HEK293 (cell line): ENCODE measurements at regions not wholly inside any gene's neighbourhood (a gene's known extent, or its start where the extent isn't known, plus 50 kb on each side); places are given as distances from the start of the nearest gene placed in this dataset.

Experiments
- HOXD13 ChIP-seq: sonication (generic); formaldehyde crosslinking; IDR thresholded peaks from 2 replicates; pipeline ENCODE4 v1.8.0; 2022; ENCODE audit warnings: missing genetic modification reagents, borderline replicate concordance
- MZF1 ChIP-seq: fragments of 450-650 bp; formaldehyde crosslinking; IDR thresholded peaks from 2 replicates; pipeline ENCODE4 v1.5.1; 2017; ENCODE audit warnings: missing biosample characterization, missing genetic modification characterization, borderline replicate concordance
- SCRT2 ChIP-seq: fragments of 450-650 bp; formaldehyde crosslinking; IDR thresholded peaks from 2 replicates; pipeline ENCODE4 v1.5.1; 2016; ENCODE audit warnings: missing biosample characterization, missing genetic modification characterization
- WT1 ChIP-seq: fragments of 450-650 bp; formaldehyde crosslinking; IDR thresholded peaks from 2 replicates; pipeline ENCODE4 v1.5.1; 2016; ENCODE audit warnings: missing biosample characterization, missing genetic modification characterization
- ZBTB7A ChIP-seq: fragments of 450-650 bp; formaldehyde crosslinking; IDR thresholded peaks from 2 replicates; pipeline ENCODE4 v1.5.1; 2016; ENCODE audit warnings: low read depth, missing biosample characterization, missing genetic modification characterization
- ZFHX2 ChIP-seq: fragments of 450-650 bp; formaldehyde crosslinking; conservative IDR thresholded peaks from 2 replicates; pipeline ENCODE4 v1.5.1; 2016; ENCODE audit warnings: missing biosample characterization, missing genetic modification characterization
- ZNF10 ChIP-seq: fragments of 450-650 bp; formaldehyde crosslinking; IDR thresholded peaks from 2 replicates; pipeline ENCODE4 v1.5.1; 2017; ENCODE audit warnings: missing biosample characterization, missing genetic modification characterization
- ZNF133 ChIP-seq: fragments of 450-650 bp; formaldehyde crosslinking; IDR thresholded peaks from 2 replicates; pipeline ENCODE4 v1.5.1; 2016; ENCODE audit warnings: missing biosample characterization, missing genetic modification characterization
- ZNF174 ChIP-seq: fragments of 450-650 bp; formaldehyde crosslinking; IDR thresholded peaks from 2 replicates; pipeline ENCODE4 v1.5.0; 2017; ENCODE audit warnings: missing biosample characterization, mild to moderate bottlenecking, missing genetic modification characterization
- ZNF184 ChIP-seq: fragments of 450-650 bp; IDR thresholded peaks from 2 replicates; pipeline ENCODE4 v1.5.1; 2018; ENCODE audit warnings: missing biosample characterization, mild to moderate bottlenecking, missing genetic modification characterization
- ZNF221 ChIP-seq: fragments of 450-650 bp; formaldehyde crosslinking; IDR thresholded peaks from 2 replicates; pipeline ENCODE4 v1.5.1; 2017; ENCODE audit warnings: missing biosample characterization, missing genetic modification characterization, borderline replicate concordance
- ZNF239 ChIP-seq: fragments of 450-650 bp; formaldehyde crosslinking; IDR thresholded peaks from 2 replicates; pipeline ENCODE4 v1.5.1; 2016; ENCODE audit warnings: missing biosample characterization, missing genetic modification characterization
- ZNF266 ChIP-seq: fragments of 450-650 bp; formaldehyde crosslinking; IDR thresholded peaks from 2 replicates; pipeline ENCODE4 v1.5.1; 2016; ENCODE audit warnings: missing biosample characterization, missing genetic modification characterization, low read depth
- ZNF274 ChIP-seq, 2 experiments: fragments of 200-500 bp in 1 of 2; fragments of 450-650 bp in 1 of 2; sonication (Bioruptor generic) in 1 of 2; formaldehyde crosslinking in 1 of 2; IDR thresholded peaks; 2 replicates each; pipeline versions ENCODE4 v1.5.1 to v1.6.1; 2014 to 2016; ENCODE audit warnings: borderline replicate concordance in 1 of 2, inconsistent platforms in 1 of 2, low read length in 1 of 2, missing biosample characterization in 1 of 2, missing genetic modification characterization in 1 of 2
- ZNF335 ChIP-seq: fragments of 450-650 bp; formaldehyde crosslinking; conservative IDR thresholded peaks from 2 replicates; pipeline ENCODE4 v1.5.1; 2016; ENCODE audit warnings: missing biosample characterization, missing genetic modification characterization
- ZNF366 ChIP-seq: fragments of 450-650 bp; formaldehyde crosslinking; conservative IDR thresholded peaks from 2 replicates; pipeline ENCODE4 v1.5.1; 2016; ENCODE audit warnings: missing biosample characterization, missing genetic modification characterization
- ZNF473 ChIP-seq: fragments of 450-650 bp; formaldehyde crosslinking; IDR thresholded peaks from 2 replicates; pipeline ENCODE4 v1.5.1; 2017; ENCODE audit warnings: missing biosample characterization, missing genetic modification characterization
- ZNF544 ChIP-seq: fragments of 450-650 bp; formaldehyde crosslinking; IDR thresholded peaks from 2 replicates; pipeline ENCODE4 v1.5.0; 2017; ENCODE audit warnings: missing biosample characterization, missing genetic modification characterization
- ZNF558 ChIP-seq: fragments of 450-650 bp; formaldehyde crosslinking; IDR thresholded peaks from 2 replicates; pipeline ENCODE4 v1.5.1; 2016; ENCODE audit warnings: missing biosample characterization, missing genetic modification characterization
- ZNF768 ChIP-seq: fragments of 450-650 bp; formaldehyde crosslinking; IDR thresholded peaks from 2 replicates; pipeline ENCODE4 v1.5.1; 2018; ENCODE audit warnings: missing biosample characterization, mild to moderate bottlenecking, missing genetic modification characterization
- ZNF785 ChIP-seq: fragments of 450-650 bp; formaldehyde crosslinking; IDR thresholded peaks from 2 replicates; pipeline ENCODE4 v1.5.1; 2016; ENCODE audit warnings: missing biosample characterization, missing genetic modification characterization
- ZNF837 ChIP-seq: fragments of 450-650 bp; formaldehyde crosslinking; IDR thresholded peaks from 2 replicates; pipeline ENCODE4 v1.5.1; 2016; ENCODE audit warnings: missing biosample characterization, missing genetic modification characterization
- TF ChIP-seq, protein P1 (sequence below): IDR thresholded peaks from 2 replicates; pipeline ENCODE4 v1.6.1; 2011; ENCODE audit warnings: mild to moderate bottlenecking, low read depth, low read length, borderline replicate concordance
- TF ChIP-seq, protein P2 (sequence below): fragments of 450-650 bp; formaldehyde crosslinking; IDR thresholded peaks from 2 replicates; pipeline ENCODE4 v1.5.1; 2016; ENCODE audit warnings: missing biosample characterization, missing genetic modification characterization, borderline replicate concordance
- TF ChIP-seq, protein P3 (sequence below): sonication (generic); formaldehyde crosslinking; IDR thresholded peaks from 2 replicates; pipeline ENCODE4 v1.8.1; 2022; ENCODE audit warnings: mild to moderate bottlenecking, moderate library complexity, missing genetic modification reagents
- TF ChIP-seq, protein P4 (sequence below): fragments of 450-650 bp; formaldehyde crosslinking; IDR thresholded peaks from 2 replicates; pipeline ENCODE4; 2016; ENCODE audit warnings: missing biosample characterization, missing genetic modification characterization
- TF ChIP-seq, protein P5 (sequence below): fragments of 450-650 bp; formaldehyde crosslinking; IDR thresholded peaks from 2 replicates; pipeline ENCODE4 v1.5.1; 2016; ENCODE audit warnings: missing biosample characterization, missing genetic modification characterization
- TF ChIP-seq, protein P6 (sequence below): fragments of 450-650 bp; formaldehyde crosslinking; IDR thresholded peaks from 2 replicates; pipeline ENCODE4 v1.5.1; 2017; ENCODE audit warnings: missing biosample characterization, missing genetic modification characterization
- TF ChIP-seq, protein P7 (sequence below): fragments of 450-650 bp; formaldehyde crosslinking; IDR thresholded peaks from 2 replicates; pipeline ENCODE4 v1.5.1; 2016; ENCODE audit warnings: missing biosample characterization, missing genetic modification characterization

DNA sequence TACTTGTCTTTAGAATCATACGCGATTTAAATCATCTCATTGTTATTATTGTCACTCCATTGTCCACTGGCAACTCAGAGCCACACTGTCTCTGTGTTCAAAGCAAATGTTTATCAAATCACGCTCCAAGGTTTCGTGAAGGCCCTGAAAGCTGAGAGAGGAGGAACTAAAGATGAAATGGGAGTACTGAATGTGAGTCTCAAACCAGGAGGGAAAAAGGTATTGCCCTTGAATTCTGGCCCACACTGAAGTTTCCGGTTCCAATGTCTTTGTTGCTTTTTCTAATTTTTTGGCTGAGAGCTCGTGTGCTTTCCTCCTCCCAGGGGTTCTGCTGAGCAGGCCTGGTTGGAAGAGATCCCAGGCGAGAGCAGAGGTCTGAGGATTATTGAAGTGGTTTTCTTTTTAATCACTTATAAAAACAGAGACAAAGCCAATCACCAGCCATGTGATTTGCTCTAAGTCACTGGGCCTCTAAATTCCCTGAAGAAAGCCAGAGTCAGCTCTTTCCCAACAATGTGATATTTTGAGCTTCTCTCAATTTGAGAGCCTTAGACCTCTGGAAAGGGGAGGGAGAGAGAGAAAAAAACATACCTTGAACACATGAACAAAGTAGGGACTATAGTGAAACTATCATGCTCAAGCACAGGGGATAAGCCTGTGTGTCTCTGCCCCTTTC lies 420.8 kb upstream of the GRAMD2B start (continued):
- TF ChIP-seq ZNF768 (tag by site-specific recombination) (no peak), ZNF785 (tag by site-specific recombination) (no peak), ZNF473 (tag by site-specific recombination) (no peak), ZNF366 (tag by site-specific recombination) (peak; percentile 80), ZNF239 (tag by site-specific recombination) (no peak), ZNF174 (tag by site-specific recombination) (no peak), ZBTB7A (tag by site-specific recombination) (no peak), ZNF544 (no peak), SCRT2 (no peak), ZNF274 (IDR thresholded peaks at IDR 0.05; ENCODE audit: low read length) (no peak), ZNF274 (tag by site-specific recombination; IDR thresholded peaks at IDR 0.05; ENCODE audit: borderline replicate concordance) (no peak), ZNF221 (tag by site-specific recombination) (no peak), ZNF558 (tag by site-specific recombination) (no peak), ZNF335 (tag by site-specific recombination) (peak; percentile 56; the same call in 1 of the 2 replicates), ZNF266 (tag by site-specific recombination) (no peak), ZNF184 (tag by site-specific recombination) (no peak), ZNF10 (tag by site-specific recombination) (no peak), ZFHX2 (tag by site-specific recombination) (no peak), ZNF837 (tag by site-specific recombination) (no peak), WT1 (tag by site-specific recombination) (peak; percentile 90), HOXD13 (CRISPR knock-in tag) (no peak), MZF1 (tag by site-specific recombination) (peak; percentile 96; the same call in 1 of the 2 replicates), ZNF133 (no peak)
- TF ChIP-seq, protein P1, sequence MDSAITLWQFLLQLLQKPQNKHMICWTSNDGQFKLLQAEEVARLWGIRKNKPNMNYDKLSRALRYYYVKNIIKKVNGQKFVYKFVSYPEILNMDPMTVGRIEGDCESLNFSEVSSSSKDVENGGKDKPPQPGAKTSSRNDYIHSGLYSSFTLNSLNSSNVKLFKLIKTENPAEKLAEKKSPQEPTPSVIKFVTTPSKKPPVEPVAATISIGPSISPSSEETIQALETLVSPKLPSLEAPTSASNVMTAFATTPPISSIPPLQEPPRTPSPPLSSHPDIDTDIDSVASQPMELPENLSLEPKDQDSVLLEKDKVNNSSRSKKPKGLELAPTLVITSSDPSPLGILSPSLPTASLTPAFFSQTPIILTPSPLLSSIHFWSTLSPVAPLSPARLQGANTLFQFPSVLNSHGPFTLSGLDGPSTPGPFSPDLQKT: no peak
- TF ChIP-seq, protein P2, sequence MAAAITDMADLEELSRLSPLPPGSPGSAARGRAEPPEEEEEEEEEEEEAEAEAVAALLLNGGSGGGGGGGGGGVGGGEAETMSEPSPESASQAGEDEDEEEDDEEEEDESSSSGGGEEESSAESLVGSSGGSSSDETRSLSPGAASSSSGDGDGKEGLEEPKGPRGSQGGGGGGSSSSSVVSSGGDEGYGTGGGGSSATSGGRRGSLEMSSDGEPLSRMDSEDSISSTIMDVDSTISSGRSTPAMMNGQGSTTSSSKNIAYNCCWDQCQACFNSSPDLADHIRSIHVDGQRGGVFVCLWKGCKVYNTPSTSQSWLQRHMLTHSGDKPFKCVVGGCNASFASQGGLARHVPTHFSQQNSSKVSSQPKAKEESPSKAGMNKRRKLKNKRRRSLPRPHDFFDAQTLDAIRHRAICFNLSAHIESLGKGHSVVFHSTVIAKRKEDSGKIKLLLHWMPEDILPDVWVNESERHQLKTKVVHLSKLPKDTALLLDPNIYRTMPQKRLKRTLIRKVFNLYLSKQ (tag by site-specific recombination): no peak
- TF ChIP-seq, protein P3, sequence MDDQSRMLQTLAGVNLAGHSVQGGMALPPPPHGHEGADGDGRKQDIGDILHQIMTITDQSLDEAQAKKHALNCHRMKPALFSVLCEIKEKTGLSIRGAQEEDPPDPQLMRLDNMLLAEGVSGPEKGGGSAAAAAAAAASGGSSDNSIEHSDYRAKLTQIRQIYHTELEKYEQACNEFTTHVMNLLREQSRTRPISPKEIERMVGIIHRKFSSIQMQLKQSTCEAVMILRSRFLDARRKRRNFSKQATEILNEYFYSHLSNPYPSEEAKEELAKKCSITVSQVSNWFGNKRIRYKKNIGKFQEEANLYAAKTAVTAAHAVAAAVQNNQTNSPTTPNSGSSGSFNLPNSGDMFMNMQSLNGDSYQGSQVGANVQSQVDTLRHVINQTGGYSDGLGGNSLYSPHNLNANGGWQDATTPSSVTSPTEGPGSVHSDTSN (CRISPR knock-in tag): no peak
- TF ChIP-seq, protein P4, sequence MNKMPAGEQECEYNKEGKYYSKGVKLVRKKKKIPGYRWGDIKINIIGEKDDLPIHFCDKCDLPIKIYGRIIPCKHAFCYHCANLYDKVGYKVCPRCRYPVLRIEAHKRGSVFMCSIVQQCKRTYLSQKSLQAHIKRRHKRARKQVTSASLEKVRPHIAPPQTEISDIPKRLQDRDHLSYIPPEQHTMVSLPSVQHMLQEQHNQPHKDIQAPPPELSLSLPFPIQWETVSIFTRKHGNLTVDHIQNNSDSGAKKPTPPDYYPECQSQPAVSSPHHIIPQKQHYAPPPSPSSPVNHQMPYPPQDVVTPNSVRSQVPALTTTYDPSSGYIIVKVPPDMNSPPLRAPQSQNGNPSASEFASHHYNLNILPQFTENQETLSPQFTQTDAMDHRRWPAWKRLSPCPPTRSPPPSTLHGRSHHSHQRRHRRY (tag by site-specific recombination): no peak
- TF ChIP-seq, protein P5, sequence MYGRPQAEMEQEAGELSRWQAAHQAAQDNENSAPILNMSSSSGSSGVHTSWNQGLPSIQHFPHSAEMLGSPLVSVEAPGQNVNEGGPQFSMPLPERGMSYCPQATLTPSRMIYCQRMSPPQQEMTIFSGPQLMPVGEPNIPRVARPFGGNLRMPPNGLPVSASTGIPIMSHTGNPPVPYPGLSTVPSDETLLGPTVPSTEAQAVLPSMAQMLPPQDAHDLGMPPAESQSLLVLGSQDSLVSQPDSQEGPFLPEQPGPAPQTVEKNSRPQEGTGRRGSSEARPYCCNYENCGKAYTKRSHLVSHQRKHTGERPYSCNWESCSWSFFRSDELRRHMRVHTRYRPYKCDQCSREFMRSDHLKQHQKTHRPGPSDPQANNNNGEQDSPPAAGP: no peak
- TF ChIP-seq, protein P6, sequence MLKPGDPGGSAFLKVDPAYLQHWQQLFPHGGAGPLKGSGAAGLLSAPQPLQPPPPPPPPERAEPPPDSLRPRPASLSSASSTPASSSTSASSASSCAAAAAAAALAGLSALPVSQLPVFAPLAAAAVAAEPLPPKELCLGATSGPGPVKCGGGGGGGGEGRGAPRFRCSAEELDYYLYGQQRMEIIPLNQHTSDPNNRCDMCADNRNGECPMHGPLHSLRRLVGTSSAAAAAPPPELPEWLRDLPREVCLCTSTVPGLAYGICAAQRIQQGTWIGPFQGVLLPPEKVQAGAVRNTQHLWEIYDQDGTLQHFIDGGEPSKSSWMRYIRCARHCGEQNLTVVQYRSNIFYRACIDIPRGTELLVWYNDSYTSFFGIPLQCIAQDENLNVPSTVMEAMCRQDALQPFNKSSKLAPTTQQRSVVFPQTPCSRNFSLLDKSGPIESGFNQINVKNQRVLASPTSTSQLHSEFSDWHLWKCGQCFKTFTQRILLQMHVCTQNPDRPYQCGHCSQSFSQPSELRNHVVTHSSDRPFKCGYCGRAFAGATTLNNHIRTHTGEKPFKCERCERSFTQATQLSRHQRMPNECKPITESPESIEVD (tag by site-specific recombination): peak; percentile 97
- TF ChIP-seq, protein P7, sequence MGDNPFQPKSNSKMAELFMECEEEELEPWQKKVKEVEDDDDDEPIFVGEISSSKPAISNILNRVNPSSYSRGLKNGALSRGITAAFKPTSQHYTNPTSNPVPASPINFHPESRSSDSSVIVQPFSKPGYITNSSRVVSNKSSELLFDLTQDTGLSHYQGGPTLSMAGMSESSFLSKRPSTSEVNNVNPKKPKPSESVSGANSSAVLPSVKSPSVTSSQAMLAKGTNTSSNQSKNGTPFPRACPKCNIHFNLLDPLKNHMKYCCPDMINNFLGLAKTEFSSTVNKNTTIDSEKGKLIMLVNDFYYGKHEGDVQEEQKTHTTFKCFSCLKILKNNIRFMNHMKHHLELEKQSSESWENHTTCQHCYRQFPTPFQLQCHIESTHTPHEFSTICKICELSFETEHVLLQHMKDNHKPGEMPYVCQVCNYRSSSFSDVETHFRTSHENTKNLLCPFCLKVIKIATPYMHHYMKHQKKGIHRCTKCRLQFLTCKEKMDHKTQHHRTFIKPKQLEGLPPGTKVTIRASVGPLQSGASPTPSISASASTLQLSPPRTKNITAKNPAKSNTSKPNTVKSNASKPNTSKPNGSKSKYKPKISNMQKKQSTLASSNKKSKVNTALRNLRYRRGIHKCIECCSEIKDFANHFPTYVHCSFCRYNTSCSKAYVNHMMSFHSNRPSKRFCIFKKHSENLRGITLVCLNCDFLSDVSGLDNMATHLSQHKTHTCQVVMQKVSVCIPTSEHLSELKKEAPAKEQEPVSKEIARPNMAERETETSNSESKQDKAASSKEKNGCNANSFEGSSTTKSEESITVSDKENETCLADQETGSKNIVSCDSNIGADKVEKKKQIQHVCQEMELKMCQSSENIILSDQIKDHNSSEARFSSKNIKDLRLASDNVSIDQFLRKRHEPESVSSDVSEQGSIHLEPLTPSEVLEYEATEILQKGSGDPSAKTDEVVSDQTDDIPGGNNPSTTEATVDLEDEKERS: no peak
